ENCODE measurements at regions not wholly inside any gene's neighbourhood (a gene's known extent, or its start where the extent isn't known, plus 50 kb on each side); places are given as distances from the start of the nearest gene placed in this dataset.
"Not testable (repeated sequence)": the region's sequence is repeated elsewhere in the genome, so short reads cannot be mapped to it uniquely, and the experiment has no call there.

DNA sequence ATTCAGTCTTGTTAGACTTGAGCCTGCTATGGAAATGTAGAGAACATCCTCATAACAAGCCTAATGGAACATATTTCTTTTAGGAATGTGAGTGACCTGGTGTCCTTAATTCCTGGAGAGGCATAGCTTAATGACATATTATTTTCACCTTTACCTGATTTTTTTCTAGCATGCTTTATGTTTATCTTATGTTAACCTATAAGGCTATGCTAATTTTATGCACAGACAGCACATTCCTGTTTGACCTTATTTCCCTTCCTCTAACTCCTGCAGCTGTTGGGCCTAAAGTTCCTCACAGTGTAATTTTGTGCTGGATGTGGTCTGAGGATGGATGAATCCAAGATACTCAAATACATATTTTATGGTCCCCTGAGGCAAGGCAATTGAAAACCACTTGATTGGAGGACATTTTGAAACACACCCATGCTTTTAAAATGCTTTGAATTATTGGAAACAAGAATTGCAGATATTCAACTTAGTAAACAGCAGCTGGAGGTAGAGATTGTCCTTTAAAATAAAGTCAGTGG, 111.5 kb downstream of the LARP7 start:
- Histone ChIP-seq H3K4me3 (ENCODE audit: insufficient read depth, low read depth, low read length) (no peak overlapping the region), H3K9me1 (ENCODE audit: insufficient read depth, low read length) (no peaks in the 10 kb centered on the region), H3K23ac (ENCODE audit: low read depth, low read length) (no peak overlapping the region), H2BK120ac (ENCODE audit: low read depth, low read length) (no peak overlapping the region), H4K91ac (ENCODE audit: insufficient read depth, low read depth, low read length) (no peak overlapping the region), H3K18ac (ENCODE audit: low read depth, low read length) (no peak overlapping the region), H4K20me1 (ENCODE audit: insufficient read depth, low read length) (no peaks in the 10 kb centered on the region), H3K27me3 (ENCODE audit: control insufficient read depth, insufficient read depth, low read length) (0 out of 2 replicates have a peak, but pooled peaks cover 2% of the 10 kb centered on the region), H3K14ac (replicated peaks; ENCODE audit: low read depth, low read length) (no peak overlapping the region), H2AK5ac (ENCODE audit: low read depth, low read length) (no peak overlapping the region), H3K36me3 (ENCODE audit: control insufficient read depth, insufficient read depth, low read length) (no peaks in the 10 kb centered on the region), H3K4ac (ENCODE audit: low read depth, low read length) (no peak overlapping the region), H3K4me2 (ENCODE audit: low read depth, low read length) (no peak overlapping the region), H3K9me3 (ENCODE audit: control insufficient read depth, insufficient read depth, low read length) (no peaks in the 10 kb centered on the region), H2AK9ac (replicated peaks; ENCODE audit: low read depth, low read length, poor library complexity) (no peak overlapping the region), H3K27ac (ENCODE audit: insufficient read depth, low read length) (no peak overlapping the region), H3K56ac (ENCODE audit: extremely low read depth, insufficient read depth, low read length) (no peak overlapping the region), H4K8ac (ENCODE audit: low read depth in 2 of 2, low read length in 2 of 2) (no peak overlapping the region), H3K79me1 (ENCODE audit: low read depth in 1 of 2, low read length in 2 of 2) (no peaks in the 10 kb centered on the region), H2BK20ac (ENCODE audit: low read depth, low read length) (no peak overlapping the region), H3K4me1 (ENCODE audit: control insufficient read depth, insufficient read depth, low read length) (no peaks in the 10 kb centered on the region), H2BK15ac (ENCODE audit: low read depth, low read length) (no peak overlapping the region), H2BK5ac (ENCODE audit: low read depth, low read length, poor library complexity, severe bottlenecking) (no peak overlapping the region), H4K5ac (ENCODE audit: low read depth, low read length) (no peak overlapping the region), H2AFZ (replicated peaks; ENCODE audit: low read length, poor library complexity) (no peak overlapping the region), H3K9ac (ENCODE audit: low read depth, low read length) (no peak overlapping the region)
- intact Hi-C loops (cut with micrococcal nuclease), result no loop called here
- DNase-seq, result no peak
- POLR2A ChIA-PET (ENCODE audit: unreplicated experiment), result no interaction called here
- dilution Hi-C loops (cut with HindIII; ENCODE audit: low sequenced_read_pairs, unreplicated experiment), result no loop called here
- CTCF ChIA-PET, result interaction anchor here (3.0 kb wide), 1 partner anchor 17 kb away, joined by 10 read pairs; no protein-coding TSS in a partner anchor
- in situ Hi-C loops (cut with MboI; ENCODE audit: low sequenced_read_pairs), result no loop called here
- ATAC-seq (ENCODE audit: low read depth), result no peak
- no TSS peak for BruUV-seq (replicated peaks)
- no peak for TF ChIP-seq CHD1 (IDR thresholded peaks at IDR 0.05; ENCODE audit: low read depth, low read length)

GRCh38 chr4:112750749-112751148, 113.8 kb downstream of the LARP7 start:
- H3K36me3 ChIP-seq (ENCODE audit: control insufficient read depth, insufficient read depth, low read length); H4K20me1 ChIP-seq (ENCODE audit: insufficient read depth, low read length); dilution Hi-C loops (cut with HindIII; ENCODE audit: low sequenced_read_pairs, unreplicated experiment); H3K27me3 ChIP-seq (ENCODE audit: control insufficient read depth, insufficient read depth, low read length); H4K91ac ChIP-seq (ENCODE audit: insufficient read depth, low read depth, low read length); H3K4me1 ChIP-seq (ENCODE audit: control insufficient read depth, insufficient read depth, low read length); H3K9me1 ChIP-seq (ENCODE audit: insufficient read depth, low read length); H3K27ac ChIP-seq (ENCODE audit: insufficient read depth, low read length); intact Hi-C loops (cut with micrococcal nuclease); POLR2A ChIA-PET (ENCODE audit: unreplicated experiment); H2BK120ac ChIP-seq (ENCODE audit: low read depth, low read length); H2BK15ac ChIP-seq (ENCODE audit: low read depth, low read length); H3K56ac ChIP-seq (ENCODE audit: extremely low read depth, insufficient read depth, low read length); H2AK5ac ChIP-seq (ENCODE audit: low read depth, low read length); H3K18ac ChIP-seq (ENCODE audit: low read depth, low read length); H3K9me3 ChIP-seq (ENCODE audit: control insufficient read depth, insufficient read depth, low read length); H3K4me2 ChIP-seq (ENCODE audit: low read depth, low read length); H2AFZ ChIP-seq (replicated peaks; ENCODE audit: low read length, poor library complexity); H3K14ac ChIP-seq (replicated peaks; ENCODE audit: low read depth, low read length); H3K79me1 ChIP-seq (ENCODE audit: low read depth in 1 of 2, low read length in 2 of 2); H3K23ac ChIP-seq (ENCODE audit: low read depth, low read length); ATAC-seq (ENCODE audit: low read depth); H3K9ac ChIP-seq (ENCODE audit: low read depth, low read length); BruUV-seq (replicated peaks); H2AK9ac ChIP-seq (replicated peaks; ENCODE audit: low read depth, low read length, poor library complexity); H4K8ac ChIP-seq (ENCODE audit: low read depth in 2 of 2, low read length in 2 of 2); H4K5ac ChIP-seq (ENCODE audit: low read depth, low read length); H2BK5ac ChIP-seq (ENCODE audit: low read depth, low read length, poor library complexity, severe bottlenecking); H2BK20ac ChIP-seq (ENCODE audit: low read depth, low read length); in situ Hi-C loops (cut with MboI; ENCODE audit: low sequenced_read_pairs); DNase-seq; H3K4me3 ChIP-seq (ENCODE audit: insufficient read depth, low read depth, low read length); H3K4ac ChIP-seq (ENCODE audit: low read depth, low read length): not testable (repeated sequence)
- WGBS, 2 experiments (ENCODE audit: extremely low coverage in 2 of 2, insufficient read length in 1 of 2), result no CpG with 5 or more reads among the region's 7 CpGs
- CTCF ChIA-PET, result interaction anchor here (1.9 kb wide), 1 partner anchor 12 kb away, joined by 5 read pairs; no protein-coding TSS in a partner anchor

Data from IMR-90 (cell line).